Activated CD8-positive, alpha-beta memory T cell treated with anti-CD3 and anti-CD28 coated beads, Interleukin-2, amount 10 ng/mL, durations not matched to agents 7 days and 5 days (primary cell): ENCODE measurements at regions not wholly inside any gene's neighbourhood (a gene's known extent, or its start where the extent isn't known, plus 50 kb on each side); places are given as distances from the start of the nearest gene placed in this dataset.

Source experiments
- ATAC-seq: fragments of 150-1000 bp; cut with Tn5 transposase; one replicate; pipeline ENCODE4 v1.10.0; 2021; ENCODE audit warnings: moderate library complexity
- CTCF ChIA-PET: fragments of 350-600 bp; sonication (Branson Sonifier 250); formaldehyde crosslinking; loops from one replicate; lab custom pipeline; 2021; ENCODE audit warnings: antibody characterized with exemption; lab: Charles Lee
- DNase-seq: peaks from one replicate; pipeline ENCODE4 v3.0.0-alpha.2; 2020
- H3K27ac Mint-ChIP-seq: one replicate; pipeline ENCODE4 v1.8.0; 2021; ENCODE audit warnings: mild to moderate bottlenecking, mixed read lengths
- H3K27me3 Mint-ChIP-seq: one replicate; pipeline ENCODE4 v1.8.0; 2021; ENCODE audit warnings: mixed read lengths
- H3K36me3 Mint-ChIP-seq: one replicate; pipeline ENCODE4 v1.8.0; 2021; ENCODE audit warnings: mild to moderate bottlenecking, mixed read lengths
- H3K4me1 Mint-ChIP-seq: one replicate; pipeline ENCODE4 v1.8.0; 2021; ENCODE audit warnings: mixed read lengths
- H3K4me3 Mint-ChIP-seq: one replicate; pipeline ENCODE4 v1.8.0; 2021; ENCODE audit warnings: mild to moderate bottlenecking, moderate library complexity, mixed read lengths
- H3K9me3 Mint-ChIP-seq: one replicate; pipeline ENCODE4 v1.8.0; 2022; ENCODE audit warnings: low read depth, mixed read lengths

DNA sequence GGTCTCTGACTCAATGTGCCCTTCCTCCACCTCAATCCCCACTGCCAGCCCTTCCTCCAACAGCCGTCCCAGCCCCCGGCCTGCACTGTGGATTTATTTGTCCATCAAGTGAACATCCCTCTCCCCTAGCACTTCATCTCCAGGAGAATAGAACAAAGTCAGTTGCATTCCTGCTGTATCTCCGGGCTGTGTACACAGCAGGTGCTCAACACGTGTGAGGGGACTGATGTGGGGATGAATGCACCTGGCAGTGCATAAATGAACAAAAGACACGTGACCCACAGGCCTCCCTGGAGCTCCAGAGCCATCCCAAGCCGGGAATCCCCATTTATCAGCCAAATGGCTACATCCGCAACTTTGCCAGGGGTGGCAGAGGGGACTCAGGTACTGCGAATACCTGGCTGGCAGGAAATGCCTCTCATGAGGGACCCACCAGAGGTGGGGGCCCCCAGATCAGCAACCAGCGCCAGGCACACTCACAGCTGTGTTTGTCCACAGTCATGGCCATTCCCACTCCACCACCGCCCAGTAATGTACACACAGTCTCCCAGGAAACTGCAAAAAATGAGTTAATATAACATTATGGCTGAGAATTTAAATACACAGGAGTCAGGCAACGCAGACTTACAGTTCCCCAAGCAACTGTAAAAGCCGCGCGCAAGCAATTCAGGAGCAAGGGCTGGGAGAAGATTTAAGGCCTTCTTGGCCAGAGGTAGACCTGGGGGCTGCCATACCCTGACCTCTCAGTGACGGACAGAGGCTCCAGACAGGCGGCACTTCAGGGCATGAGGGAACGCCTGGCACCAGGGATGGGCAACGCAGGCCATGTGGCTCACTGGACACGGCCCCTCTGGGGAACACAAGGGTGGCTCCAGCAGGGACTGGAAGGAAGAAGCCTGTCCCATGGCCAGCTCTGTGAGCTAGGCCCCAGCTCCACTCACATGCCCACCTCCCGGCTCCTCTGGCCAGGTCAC, 50.3 kb upstream of the TCF20 start:
- Mint-ChIP-seq H3K9me3 (peaks cover 4% of the 10 kb centered on the region), H3K27ac (no peak overlapping the region)

More for the DNA sequence above, 50.3 kb upstream of the TCF20 start:
- H3K4me3 Mint-ChIP-seq = no peak overlapping the region
- peaks cover 3% of the 10 kb centered on the region for H3K36me3 Mint-ChIP-seq
- peaks cover 15% of the 10 kb centered on the region for H3K4me1 Mint-ChIP-seq
- ATAC-seq (no peak), DNase-seq (no peak)
- H3K27me3 Mint-ChIP-seq = no peaks in the 10 kb centered on the region
- CTCF ChIA-PET = no interaction called here
